ENCODE measurements at regions not wholly inside any gene's neighbourhood (a gene's known extent, or its start where the extent isn't known, plus 50 kb on each side); places are given as distances from the start of the nearest gene placed in this dataset.
"Not testable (repeated sequence)": the region's sequence is repeated elsewhere in the genome, so short reads cannot be mapped to it uniquely, and the experiment has no call there.

- peak; percentile 50 for DNase-seq (ENCODE audit: extremely low read depth, low read depth)
Observed at GRCh38 chr10:30534465-30535144, 94.9 kb downstream of the LYZL2 start.

- DNase-seq (ENCODE audit: extremely low read depth, low read depth), result no peak
Observed at GRCh38 chr10:30531751-30532530, 97.6 kb downstream of the LYZL2 start.

- no peak for DNase-seq (ENCODE audit: extremely low read depth, low read depth)
Observed at GRCh38 chr10:30529373-30529998, 95.5 kb downstream of the MAP3K8 start.

GRCh38 chr10:30528429-30528786 lies 94.4 kb downstream of the MAP3K8 start:
- DNase-seq (ENCODE audit: extremely low read depth, low read depth), result no peak

GRCh38 chr10:30527623-30528428 lies 93.8 kb downstream of the MAP3K8 start:
- no peak for DNase-seq (ENCODE audit: extremely low read depth, low read depth)

GRCh38 chr10:30522661-30523078 lies 88.7 kb downstream of the MAP3K8 start:
- not testable (repeated sequence) for DNase-seq (ENCODE audit: extremely low read depth, low read depth)

GRCh38 chr10:30518907-30519306 lies 84.9 kb downstream of the MAP3K8 start:
- DNase-seq (ENCODE audit: extremely low read depth, low read depth), result no peak

Measured in NCI-H460 (cell line).